ENCODE measurements at regions not wholly inside any gene's neighbourhood (a gene's known extent, or its start where the extent isn't known, plus 50 kb on each side); places are given as distances from the start of the nearest gene placed in this dataset.

GRCh38 chr5:4636378-4636777 lies 503.8 kb upstream of the ADAMTS16 start:
- dilution Hi-C loops (cut with MboI; ENCODE audit: extremely low pct_ligation_motif_present, low sequenced_read_pairs): no loop called here
- intact Hi-C loops (cut with micrococcal nuclease): no loop called here
- Histone ChIP-seq H4K20me1 (replicated peaks; ENCODE audit: control insufficient read depth, extremely low read depth, insufficient read depth, low read length) (no peaks in the 10 kb centered on the region), H3K9me3 (replicated peaks; ENCODE audit: control insufficient read depth, insufficient read depth, low read length) (peaks cover 6% of the 10 kb centered on the region), H3K27ac (ENCODE audit: insufficient read depth, low read depth, low read length) (no peak overlapping the region), H3K79me2 (ENCODE audit: control insufficient read depth, insufficient read depth, low read length) (no peaks in the 10 kb centered on the region), H3K9me1 (replicated peaks; ENCODE audit: control insufficient read depth, extremely low read depth, insufficient read depth, low read length) (no peaks in the 10 kb centered on the region), H3K4me1 (ENCODE audit: control insufficient read depth, extremely low read depth, insufficient read depth, low read length) (no peaks in the 10 kb centered on the region), H2AFZ (ENCODE audit: low read depth, low read length) (no peak overlapping the region), H3K36me3 (ENCODE audit: control insufficient read depth in 2 of 2, extremely low read depth in 1 of 2, insufficient read depth in 2 of 2, low read length in 2 of 2) (no peaks in the 10 kb centered on the region), H3K27me3 (ENCODE audit: control insufficient read depth in 2 of 2, insufficient read depth in 2 of 2, low read length in 2 of 2) (no peaks in the 10 kb centered on the region), H3K9ac (replicated peaks; ENCODE audit: extremely low read depth, insufficient read depth, low read length) (no peak overlapping the region), H3K4me3 (replicated peaks in 1 of 3; ENCODE audit: insufficient read depth in 1 of 3, low read depth in 1 of 3, low read length in 3 of 3) (no peak overlapping the region), H3K4me2 (ENCODE audit: insufficient read depth, low read length) (no peak overlapping the region)
- CTCF ChIA-PET: no interaction called here
- POLR2A ChIA-PET: no interaction called here
- no peak for TF ChIP-seq POLR2AphosphoS5 (IDR thresholded peaks at IDR 0.05; ENCODE audit: insufficient read depth, low read depth, low read length)
- no peak for TF ChIP-seq POLR2A (IDR thresholded peaks at IDR 0.05; ENCODE audit: low read depth, low read length)
- no peak for TF ChIP-seq MYC (IDR thresholded peaks at IDR 0.05; ENCODE audit: low read depth, low read length)
- TF ChIP-seq MAX (IDR thresholded peaks at IDR 0.05; ENCODE audit: insufficient read depth, insufficient read length): no peak
- no peak for TF ChIP-seq GATA2 (IDR thresholded peaks at IDR 0.05; ENCODE audit: insufficient read depth, insufficient read length, low read depth, low read length)
- TF ChIP-seq JUN (IDR thresholded peaks at IDR 0.05; ENCODE audit: borderline replicate concordance, insufficient read depth, insufficient read length, low read depth): no peak
- no peak for TF ChIP-seq FOS (IDR thresholded peaks at IDR 0.05; ENCODE audit: borderline replicate concordance, insufficient read depth, low read length)
- TF ChIP-seq CTCF (IDR thresholded peaks at IDR 0.05; ENCODE audit: extremely low read depth in 1 of 2, insufficient read depth in 1 of 2, low read depth in 1 of 2, low read length in 2 of 2): no peak
- no TSS peak for BruUV-seq (replicated peaks)
- DNase-seq (ENCODE audit: low read depth, low spot score): no peak
- no peak for FAIRE-seq
